Brain microvascular endothelial cell (primary cell): ENCODE measurements at regions not wholly inside any gene's neighbourhood (a gene's known extent, or its start where the extent isn't known, plus 50 kb on each side); places are given as distances from the start of the nearest gene placed in this dataset.
"Not testable (repeated sequence)": the region's sequence is repeated elsewhere in the genome, so short reads cannot be mapped to it uniquely, and the experiment has no call there.

Experiments
- DNase-seq: peaks from one replicate; pipeline ENCODE4 v3.0.0-alpha.2; 2020
- H3K27ac ChIP-seq: fragments of 250-450 bp; sonication (Bioruptor Pico); 2 replicates; pipeline ENCODE4 v1.5.1; 2020; ENCODE audit warnings: mild to moderate bottlenecking, moderate library complexity
- H3K27me3 ChIP-seq: fragments of 250-450 bp; sonication (Bioruptor Pico); replicated peaks from 2 replicates; pipeline ENCODE4 v1.5.1; 2020; ENCODE audit warnings: mild to moderate bottlenecking
- H3K36me3 ChIP-seq: fragments of 250-450 bp; sonication (Bioruptor Pico); replicated peaks from 2 replicates; pipeline ENCODE4 v1.5.1; 2020; ENCODE audit warnings: mild to moderate bottlenecking
- H3K4me3 ChIP-seq: 2 replicates; pipeline ENCODE4 v1.5.1; 2011; ENCODE audit warnings: low read depth, mild to moderate bottlenecking, control low read depth, low read length, moderate library complexity
- CTCF ChIP-seq: IDR thresholded peaks from 2 replicates; pipeline ENCODE4 v1.5.1; 2011; ENCODE audit warnings: low read depth, mild to moderate bottlenecking, moderate library complexity, low read length, control low read depth, inconsistent platforms; ENCODE audit errors: missing control alignments
- in situ Hi-C: cut with HindIII; loops from 2 replicates; pipeline ENCODE4 v1.10.0; 2017; ENCODE audit warnings: low sequenced_read_pairs, low pct_ligation_motif_present

DNA sequence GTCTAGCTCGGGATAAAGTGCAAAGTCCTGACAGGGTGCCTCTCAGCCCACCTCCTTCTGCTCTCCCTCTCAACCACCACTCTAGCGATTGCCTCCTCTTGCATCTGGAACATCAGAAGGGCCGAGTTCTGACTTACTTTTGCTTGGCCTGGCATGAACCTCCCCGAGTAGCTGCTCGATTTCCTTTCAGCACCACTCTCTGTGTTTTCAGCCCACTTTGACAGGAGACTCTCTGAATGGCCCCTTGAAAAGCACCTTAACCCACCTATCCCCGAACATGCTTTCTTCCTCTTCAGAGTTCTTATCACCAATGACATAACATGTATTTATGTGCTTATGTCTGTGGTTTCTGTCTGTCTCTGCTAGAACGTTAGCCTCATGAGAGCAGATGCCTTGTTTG lies 225.8 kb upstream of the RUNX1 start:
- TF ChIP-seq CTCF = no peak
- H3K4me3 ChIP-seq = no peak overlapping the region
- no peak overlapping the region for H3K27ac ChIP-seq
- in situ Hi-C loops = no loop called here
- no peak for DNase-seq
- no peaks in the 10 kb centered on the region for H3K36me3 ChIP-seq
- H3K27me3 ChIP-seq = no peaks in the 10 kb centered on the region

DNA sequence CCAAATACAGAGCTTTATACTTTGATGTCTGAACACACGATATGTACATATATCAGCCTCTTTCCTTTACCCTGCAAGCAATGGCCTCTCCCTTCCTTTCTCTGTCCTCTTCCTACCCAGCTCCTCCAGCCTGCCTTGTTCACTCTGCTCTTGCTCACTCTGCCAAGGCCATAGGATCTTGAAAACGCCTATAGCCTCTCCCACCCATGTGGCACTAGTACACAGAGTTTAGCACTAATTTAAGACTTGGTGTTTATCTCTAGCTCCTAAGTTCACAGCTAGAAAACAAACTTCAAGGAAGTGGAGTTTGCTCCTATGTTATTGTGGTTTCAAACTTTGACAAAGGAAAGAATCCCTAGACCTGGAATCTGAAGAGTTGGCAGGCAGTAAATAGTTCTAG lies 225.0 kb upstream of the RUNX1 start:
- Histone ChIP-seq H3K36me3 (no peaks in the 10 kb centered on the region), H3K27me3 (no peaks in the 10 kb centered on the region), H3K4me3 (no peak overlapping the region), H3K27ac (no peak overlapping the region)
- TF ChIP-seq CTCF = no peak
- in situ Hi-C loops = no loop called here
- no peak for DNase-seq

DNA sequence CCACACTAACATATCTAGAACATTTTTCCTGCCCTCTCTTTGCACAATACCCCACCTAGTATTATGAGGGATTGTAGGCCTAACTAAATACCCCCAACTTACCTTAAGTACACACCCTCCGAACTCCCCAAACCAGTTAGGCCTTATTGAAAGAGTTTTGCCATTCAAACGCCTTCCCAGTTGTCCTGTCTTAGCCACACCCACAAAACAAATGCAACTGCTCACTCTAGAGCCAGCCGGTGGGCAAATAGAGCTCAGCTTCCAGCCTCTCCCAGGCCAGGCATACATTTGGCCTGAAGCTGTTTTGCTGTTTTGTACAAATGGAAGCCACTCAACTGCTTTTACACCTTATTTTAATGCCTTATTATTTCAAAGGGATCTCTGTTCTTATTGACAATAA lies 224.2 kb upstream of the RUNX1 start:
- DNase-seq = no peak
- in situ Hi-C loops = no loop called here
- H3K4me3 ChIP-seq = no peak overlapping the region
- H3K27ac ChIP-seq = no peak overlapping the region
- TF ChIP-seq CTCF = no peak
- no peaks in the 10 kb centered on the region for H3K27me3 ChIP-seq
- H3K36me3 ChIP-seq = no peaks in the 10 kb centered on the region

- H3K4me3 ChIP-seq, H3K36me3 ChIP-seq, H3K27me3 ChIP-seq, in situ Hi-C loops, DNase-seq, H3K27ac ChIP-seq: not testable (repeated sequence)
These were observed 222.4 kb upstream of the RUNX1 start for GRCh38 chr21:35271344-35272118.

- no peak overlapping the region for H3K4me3 ChIP-seq
- H3K27ac ChIP-seq = no peak overlapping the region
- no peaks in the 10 kb centered on the region for H3K27me3 ChIP-seq
- in situ Hi-C loops = no loop called here
- DNase-seq = no peak
- no peak for TF ChIP-seq CTCF
- H3K36me3 ChIP-seq = no peaks in the 10 kb centered on the region
These were observed 219.7 kb upstream of the RUNX1 start for GRCh38 chr21:35268817-35269216.

GRCh38 chr21:35268261-35268660 lies 219.2 kb upstream of the RUNX1 start:
- Histone ChIP-seq H3K27me3 (no peaks in the 10 kb centered on the region), H3K27ac (no peak overlapping the region), H3K4me3 (no peak overlapping the region), H3K36me3 (no peaks in the 10 kb centered on the region)
- TF ChIP-seq CTCF = no peak
- in situ Hi-C loops = no loop called here
- DNase-seq = no peak
